ENCODE measurements at regions not wholly inside any gene's neighbourhood (a gene's known extent, or its start where the extent isn't known, plus 50 kb on each side); places are given as distances from the start of the nearest gene placed in this dataset.
A peak's percentile ranks its signal among the peaks of the same experiment; 100 is the strongest.
"Not testable (repeated sequence)": the region's sequence is repeated elsewhere in the genome, so short reads cannot be mapped to it uniquely, and the experiment has no call there.

GRCh38 chr5:34096033-34096432 is 53.0 kb upstream of the C1QTNF3 start:
- not testable (repeated sequence) for H3K27me3 ChIP-seq (ENCODE audit: control insufficient read depth in 3 of 3, insufficient read depth in 3 of 3, low read length in 3 of 3)

DNA sequence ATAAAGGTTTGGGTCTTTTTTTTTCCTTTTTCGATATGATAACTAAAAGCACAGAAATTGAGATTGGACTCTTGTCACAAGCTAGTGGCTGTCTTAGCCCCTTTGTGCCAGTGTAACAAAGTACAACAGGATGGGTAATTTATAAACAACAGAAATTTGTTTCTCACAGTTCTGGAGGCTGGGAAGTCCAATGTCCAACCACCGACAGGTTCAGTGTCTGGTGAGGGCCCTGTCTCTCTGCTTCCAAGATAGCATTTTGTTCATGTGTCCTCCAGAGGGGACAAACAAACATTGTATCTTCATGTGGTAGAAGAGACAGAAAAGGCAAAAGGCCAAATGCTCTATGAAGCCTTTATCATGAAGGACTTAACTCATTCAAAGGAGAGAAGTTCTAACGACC is 56.9 kb upstream of the C1QTNF3 start:
- H3K36me3 ChIP-seq (ENCODE audit: control insufficient read depth in 3 of 3, insufficient read depth in 2 of 3, low read depth in 1 of 3, low read length in 3 of 3); H3K4me3 ChIP-seq (ENCODE audit: low read depth in 1 of 3, low read length in 3 of 3); H3K27ac ChIP-seq (ENCODE audit: low read depth in 1 of 3, low read length in 2 of 3); FAIRE-seq; H3K27me3 ChIP-seq (ENCODE audit: control insufficient read depth in 3 of 3, insufficient read depth in 3 of 3, low read length in 3 of 3); H3K4me1 ChIP-seq (ENCODE audit: control insufficient read depth in 3 of 3, insufficient read depth in 2 of 3, low read depth in 1 of 3, low read length in 2 of 3); H3K9me3 ChIP-seq (ENCODE audit: control insufficient read depth in 2 of 2, insufficient read depth in 1 of 2, low read depth in 1 of 2, low read length in 1 of 2); DNase-seq: not testable (repeated sequence)
- 57 to 93% (median 83%) methylated on average over 1 to 2 of the region's 3 CpGs for WGBS, 3 donors

More at GRCh38 chr5:34096033-34096432, 53.0 kb upstream of the C1QTNF3 start:
- not testable (repeated sequence) for H3K36me3 ChIP-seq (ENCODE audit: control insufficient read depth in 3 of 3, insufficient read depth in 2 of 3, low read depth in 1 of 3, low read length in 3 of 3); H3K4me1 ChIP-seq (ENCODE audit: control insufficient read depth in 3 of 3, insufficient read depth in 2 of 3, low read depth in 1 of 3, low read length in 2 of 3); H3K9me3 ChIP-seq (ENCODE audit: control insufficient read depth in 2 of 2, insufficient read depth in 1 of 2, low read depth in 1 of 2, low read length in 1 of 2); FAIRE-seq; H3K27ac ChIP-seq (ENCODE audit: low read depth in 1 of 3, low read length in 2 of 3); H3K4me3 ChIP-seq (ENCODE audit: low read depth in 1 of 3, low read length in 3 of 3); DNase-seq
- WGBS, 3 donors: no CpG with 5 or more reads among the region's 2 CpGs

DNA sequence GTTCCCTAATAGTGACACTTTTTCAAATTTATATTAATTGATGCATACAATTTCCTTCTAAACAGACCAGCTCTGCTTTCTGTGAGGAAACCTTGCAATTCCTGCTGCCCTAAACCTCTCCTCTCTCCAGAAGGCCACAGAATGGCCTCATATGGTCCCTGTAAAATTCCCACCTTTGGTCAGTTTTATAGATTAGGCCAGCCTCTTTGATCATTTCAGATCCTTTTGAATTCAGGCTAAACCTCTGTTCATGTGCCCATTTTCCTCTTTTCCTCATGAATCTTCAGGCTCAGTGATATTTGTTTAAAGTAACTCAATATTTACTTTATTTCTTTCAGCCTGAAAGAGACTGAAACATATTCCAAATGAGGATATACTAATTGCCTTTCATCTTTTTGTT is 58.6 kb upstream of the C1QTNF3 start:
- FAIRE-seq: peak; percentile 36
- not testable (repeated sequence) for H3K27ac ChIP-seq (ENCODE audit: low read depth in 1 of 3, low read length in 2 of 3)

DNA sequence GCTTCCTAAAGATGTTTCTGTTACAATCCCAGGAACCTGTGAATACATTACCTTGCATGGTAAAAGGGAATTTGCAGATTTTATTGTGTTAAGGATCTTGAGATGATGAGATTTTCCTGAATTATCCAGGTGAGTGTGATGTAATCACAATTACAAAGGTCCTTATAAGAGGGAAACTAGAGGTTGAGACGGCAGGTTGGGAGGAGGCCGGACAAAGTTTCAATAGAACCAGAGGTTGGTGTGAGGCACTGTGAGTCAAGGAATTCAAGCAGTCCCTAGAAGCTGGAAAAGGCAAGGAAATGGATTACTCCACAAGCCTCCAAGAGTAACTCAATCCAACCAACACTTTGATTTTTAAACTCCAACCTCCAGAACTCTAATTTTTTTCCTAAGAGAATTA is 65.9 kb upstream of the C1QTNF3 start:
- not testable (repeated sequence) for DNase-seq

More for the DNA sequence above, 58.6 kb upstream of the C1QTNF3 start:
- H3K27me3 ChIP-seq (ENCODE audit: control insufficient read depth in 3 of 3, insufficient read depth in 3 of 3, low read length in 3 of 3); DNase-seq; H3K4me1 ChIP-seq (ENCODE audit: control insufficient read depth in 3 of 3, insufficient read depth in 2 of 3, low read depth in 1 of 3, low read length in 2 of 3); H3K36me3 ChIP-seq (ENCODE audit: control insufficient read depth in 3 of 3, insufficient read depth in 2 of 3, low read depth in 1 of 3, low read length in 3 of 3); H3K9me3 ChIP-seq (ENCODE audit: control insufficient read depth in 2 of 2, insufficient read depth in 1 of 2, low read depth in 1 of 2, low read length in 1 of 2); H3K4me3 ChIP-seq (ENCODE audit: low read depth in 1 of 3, low read length in 3 of 3): not testable (repeated sequence)

DNA sequence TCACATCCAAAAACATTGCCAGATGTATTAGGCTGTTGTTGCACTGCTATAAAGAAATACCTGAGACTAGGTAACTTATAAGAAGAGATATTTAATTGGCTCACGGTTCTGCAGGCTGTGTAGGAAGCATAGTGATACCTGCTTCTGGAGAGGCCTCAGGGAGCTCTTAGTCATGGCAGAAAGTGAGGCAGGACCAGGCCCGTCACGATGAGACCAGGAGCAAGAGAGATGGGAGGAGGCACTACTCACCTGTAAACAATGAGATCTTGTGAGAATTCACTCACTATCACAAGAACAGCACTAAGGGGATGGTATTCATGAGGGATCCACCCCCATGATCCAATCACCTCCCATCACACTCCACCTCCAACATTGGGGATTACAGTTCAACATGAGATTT is 81.3 kb upstream of the C1QTNF3 start:
- WGBS, 3 donors: 95 to 97% (median 97%) methylated on average over 3 of the region's 3 CpGs
- DNase-seq; H3K27me3 ChIP-seq (ENCODE audit: control insufficient read depth in 3 of 3, insufficient read depth in 3 of 3, low read length in 3 of 3); H3K4me3 ChIP-seq (ENCODE audit: low read depth in 1 of 3, low read length in 3 of 3); H3K9me3 ChIP-seq (ENCODE audit: control insufficient read depth in 2 of 2, insufficient read depth in 1 of 2, low read depth in 1 of 2, low read length in 1 of 2); FAIRE-seq; H3K36me3 ChIP-seq (ENCODE audit: control insufficient read depth in 3 of 3, insufficient read depth in 2 of 3, low read depth in 1 of 3, low read length in 3 of 3); H3K27ac ChIP-seq (ENCODE audit: low read depth in 1 of 3, low read length in 2 of 3); H3K4me1 ChIP-seq (ENCODE audit: control insufficient read depth in 3 of 3, insufficient read depth in 2 of 3, low read depth in 1 of 3, low read length in 2 of 3): not testable (repeated sequence)

More for the DNA sequence above, 65.9 kb upstream of the C1QTNF3 start:
- not testable (repeated sequence) for FAIRE-seq; H3K27ac ChIP-seq (ENCODE audit: low read depth in 1 of 3, low read length in 2 of 3); H3K9me3 ChIP-seq (ENCODE audit: control insufficient read depth in 2 of 2, insufficient read depth in 1 of 2, low read depth in 1 of 2, low read length in 1 of 2); H3K4me3 ChIP-seq (ENCODE audit: low read depth in 1 of 3, low read length in 3 of 3); H3K36me3 ChIP-seq (ENCODE audit: control insufficient read depth in 3 of 3, insufficient read depth in 2 of 3, low read depth in 1 of 3, low read length in 3 of 3); H3K4me1 ChIP-seq (ENCODE audit: control insufficient read depth in 3 of 3, insufficient read depth in 2 of 3, low read depth in 1 of 3, low read length in 2 of 3); H3K27me3 ChIP-seq (ENCODE audit: control insufficient read depth in 3 of 3, insufficient read depth in 3 of 3, low read length in 3 of 3)
- 63 to 67% methylated on average over 1 of the region's 2 CpGs; no CpG with 5 or more reads in 1 of the 3 donors for WGBS, 3 donors

DNA sequence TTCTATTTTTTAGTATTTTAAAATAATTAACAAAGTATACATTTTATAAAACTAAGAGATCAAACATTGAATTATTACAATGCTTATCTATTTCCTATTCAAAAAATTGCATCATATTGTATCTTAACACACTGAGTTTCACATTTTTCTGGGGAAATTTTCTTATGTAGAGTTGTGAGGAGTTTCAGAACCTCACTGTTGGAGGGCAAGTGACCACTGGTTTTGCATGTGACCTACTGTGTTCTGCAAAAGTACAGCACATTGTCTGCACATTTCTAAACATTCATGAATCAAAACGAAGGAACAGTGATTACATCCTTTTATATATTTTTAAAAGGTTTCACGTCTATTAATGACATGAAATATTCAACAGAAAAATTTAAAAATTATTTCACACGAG is 82.3 kb upstream of the C1QTNF3 start:
- WGBS, 3 donors: 84 to 93% (median 88%) methylated on average over 3 of the region's 3 CpGs
- H3K27ac ChIP-seq (ENCODE audit: low read depth in 1 of 3, low read length in 2 of 3); H3K9me3 ChIP-seq (ENCODE audit: control insufficient read depth in 2 of 2, insufficient read depth in 1 of 2, low read depth in 1 of 2, low read length in 1 of 2); H3K36me3 ChIP-seq (ENCODE audit: control insufficient read depth in 3 of 3, insufficient read depth in 2 of 3, low read depth in 1 of 3, low read length in 3 of 3); H3K27me3 ChIP-seq (ENCODE audit: control insufficient read depth in 3 of 3, insufficient read depth in 3 of 3, low read length in 3 of 3); FAIRE-seq; H3K4me3 ChIP-seq (ENCODE audit: low read depth in 1 of 3, low read length in 3 of 3); H3K4me1 ChIP-seq (ENCODE audit: control insufficient read depth in 3 of 3, insufficient read depth in 2 of 3, low read depth in 1 of 3, low read length in 2 of 3); DNase-seq: not testable (repeated sequence)

- H3K27ac ChIP-seq (ENCODE audit: low read depth in 1 of 3, low read length in 2 of 3); H3K4me3 ChIP-seq (ENCODE audit: low read depth in 1 of 3, low read length in 3 of 3); H3K36me3 ChIP-seq (ENCODE audit: control insufficient read depth in 3 of 3, insufficient read depth in 2 of 3, low read depth in 1 of 3, low read length in 3 of 3); H3K27me3 ChIP-seq (ENCODE audit: control insufficient read depth in 3 of 3, insufficient read depth in 3 of 3, low read length in 3 of 3); H3K9me3 ChIP-seq (ENCODE audit: control insufficient read depth in 2 of 2, insufficient read depth in 1 of 2, low read depth in 1 of 2, low read length in 1 of 2); DNase-seq; H3K4me1 ChIP-seq (ENCODE audit: control insufficient read depth in 3 of 3, insufficient read depth in 2 of 3, low read depth in 1 of 3, low read length in 2 of 3); FAIRE-seq: not testable (repeated sequence)
- WGBS, 3 donors: 98 to 99% (median 98%) methylated on average over 3 of the region's 3 CpGs
These were observed 83.7 kb upstream of the C1QTNF3 start for GRCh38 chr5:34126741-34127140.

DNA sequence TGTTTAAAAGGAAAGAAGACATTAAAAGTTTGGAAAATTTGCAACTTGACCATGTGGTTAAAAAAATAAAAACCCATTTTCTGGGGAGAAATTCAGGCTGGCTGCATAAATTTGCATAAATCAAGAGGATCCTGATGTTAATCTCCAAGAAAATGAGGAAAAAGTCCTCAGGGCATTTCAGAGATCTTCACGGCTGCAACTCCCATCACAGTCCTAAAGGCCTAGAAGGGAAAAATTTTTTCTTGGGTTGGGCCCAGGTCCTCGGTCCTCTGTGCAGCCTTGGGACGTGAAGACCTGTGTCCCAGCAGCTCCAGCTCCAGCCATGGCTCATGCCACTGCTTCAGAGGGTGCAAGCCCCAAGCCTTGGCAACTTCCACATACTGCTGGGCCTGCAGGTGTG is 84.8 kb upstream of the C1QTNF3 start:
- not testable (repeated sequence) for FAIRE-seq; H3K4me1 ChIP-seq (ENCODE audit: control insufficient read depth in 3 of 3, insufficient read depth in 2 of 3, low read depth in 1 of 3, low read length in 2 of 3); H3K36me3 ChIP-seq (ENCODE audit: control insufficient read depth in 3 of 3, insufficient read depth in 2 of 3, low read depth in 1 of 3, low read length in 3 of 3); H3K9me3 ChIP-seq (ENCODE audit: control insufficient read depth in 2 of 2, insufficient read depth in 1 of 2, low read depth in 1 of 2, low read length in 1 of 2); H3K4me3 ChIP-seq (ENCODE audit: low read depth in 1 of 3, low read length in 3 of 3); DNase-seq; H3K27ac ChIP-seq (ENCODE audit: low read depth in 1 of 3, low read length in 2 of 3); H3K27me3 ChIP-seq (ENCODE audit: control insufficient read depth in 3 of 3, insufficient read depth in 3 of 3, low read length in 3 of 3)
- WGBS, 3 donors: 97 to 98% (median 98%) methylated on average over 3 of the region's 3 CpGs

DNA sequence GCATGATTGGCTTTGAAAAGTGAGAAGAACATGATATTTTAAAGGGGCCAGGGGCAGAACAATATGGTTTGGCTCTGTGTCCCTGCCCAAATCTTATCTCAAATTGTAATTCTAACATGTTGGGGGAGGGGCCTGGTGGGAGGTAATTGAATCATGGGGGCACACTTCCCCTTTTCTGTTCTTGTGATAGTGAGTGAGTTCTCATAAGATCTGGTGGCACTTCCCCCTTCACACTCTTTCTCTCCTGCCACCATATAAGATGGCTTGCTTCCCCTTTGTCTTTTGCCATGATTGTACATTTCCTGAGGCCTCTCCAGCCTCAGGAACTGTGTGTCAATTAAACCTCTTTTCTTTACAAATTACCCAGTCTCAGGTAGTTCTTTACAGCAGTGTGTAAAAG is 85.9 kb upstream of the C1QTNF3 start:
- not testable (repeated sequence) for FAIRE-seq; H3K27ac ChIP-seq (ENCODE audit: low read depth in 1 of 3, low read length in 2 of 3); H3K9me3 ChIP-seq (ENCODE audit: control insufficient read depth in 2 of 2, insufficient read depth in 1 of 2, low read depth in 1 of 2, low read length in 1 of 2); H3K4me1 ChIP-seq (ENCODE audit: control insufficient read depth in 3 of 3, insufficient read depth in 2 of 3, low read depth in 1 of 3, low read length in 2 of 3); H3K4me3 ChIP-seq (ENCODE audit: low read depth in 1 of 3, low read length in 3 of 3); H3K36me3 ChIP-seq (ENCODE audit: control insufficient read depth in 3 of 3, insufficient read depth in 2 of 3, low read depth in 1 of 3, low read length in 3 of 3); H3K27me3 ChIP-seq (ENCODE audit: control insufficient read depth in 3 of 3, insufficient read depth in 3 of 3, low read length in 3 of 3); DNase-seq

Data from small intestine (tissue), 7 donors.